HG03442 (cell line): ENCODE measurements at regions not wholly inside any gene's neighbourhood (a gene's known extent, or its start where the extent isn't known, plus 50 kb on each side); places are given as distances from the start of the nearest gene placed in this dataset.
"Not testable (repeated sequence)": the region's sequence is repeated elsewhere in the genome, so short reads cannot be mapped to it uniquely, and the experiment has no call there.

Experiments used
- ATAC-seq: cut with Tn5 transposase; IDR thresholded peaks from one replicate; pipeline ENCODE4 v1.9.1; 2021; ENCODE audit warnings: mild to moderate bottlenecking, moderate library complexity; ENCODE audit not compliant: unreplicated experiment

- ATAC-seq = no peak
Observed at GRCh38 chr5:158224253-158224652, 365.3 kb upstream of the CLINT1 start.

DNA sequence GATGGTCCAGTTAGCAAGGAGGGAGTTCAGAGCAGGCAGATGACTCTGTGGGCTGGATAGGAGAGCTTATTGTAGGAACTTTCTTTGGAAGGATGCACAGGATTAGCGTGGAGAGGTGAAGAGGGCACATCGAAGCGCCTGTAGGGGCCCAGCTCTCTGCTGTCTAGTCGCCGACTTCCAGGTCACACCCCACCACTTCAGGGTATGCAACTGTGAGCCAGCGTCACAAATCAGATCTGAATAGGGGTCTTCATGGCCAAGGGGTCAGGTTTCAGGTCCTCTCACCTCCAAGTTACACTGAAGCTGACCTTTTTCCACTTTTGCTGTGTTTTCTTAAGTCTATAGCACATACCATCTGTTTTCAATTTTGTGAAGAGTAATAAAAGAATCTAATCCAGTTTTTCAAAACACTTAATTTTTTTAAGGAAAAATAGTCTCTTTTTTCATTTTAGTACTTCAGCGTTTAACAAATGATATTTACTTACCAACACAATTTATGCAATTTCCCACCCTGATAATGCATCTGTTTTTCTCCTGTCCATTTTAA, 364.2 kb upstream of the CLINT1 start:
- ATAC-seq = no peak

- no peak for ATAC-seq
Observed at GRCh38 chr5:158212917-158213316, 354.0 kb upstream of the CLINT1 start.

GRCh38 chr5:158212237-158212636, 353.3 kb upstream of the CLINT1 start:
- no peak for ATAC-seq

- no peak for ATAC-seq
Observed at GRCh38 chr5:158209219-158209908, 350.4 kb upstream of the CLINT1 start.

DNA sequence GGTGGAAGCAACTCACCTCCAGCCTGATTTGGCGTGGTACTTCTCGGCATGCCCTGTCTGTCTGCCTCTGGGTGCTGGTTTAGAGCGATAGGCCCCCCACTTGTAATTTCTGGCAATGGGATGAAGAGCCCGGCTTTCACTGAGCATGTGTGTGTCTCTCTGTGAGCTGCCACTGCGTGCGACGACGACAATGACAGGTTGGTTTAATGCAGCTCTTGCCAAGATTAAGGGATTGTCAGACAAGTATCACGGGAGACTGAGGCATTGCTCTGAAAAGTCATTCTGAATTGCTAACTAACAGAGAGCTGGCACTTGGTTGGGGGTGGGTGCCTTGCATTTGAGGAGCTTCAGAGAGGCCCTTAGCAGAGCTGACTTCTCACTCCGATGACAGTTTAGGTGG, 348.8 kb upstream of the CLINT1 start:
- no peak for ATAC-seq

GRCh38 chr5:158205992-158206391, 347.0 kb upstream of the CLINT1 start:
- no peak for ATAC-seq

- no peak for ATAC-seq
Observed at GRCh38 chr5:158203261-158203660, 344.3 kb upstream of the CLINT1 start.

GRCh38 chr5:158202801-158203200, 343.9 kb upstream of the CLINT1 start:
- no peak for ATAC-seq

GRCh38 chr5:158200619-158201018, 341.7 kb upstream of the CLINT1 start:
- no peak for ATAC-seq

GRCh38 chr5:158198636-158199035, 339.7 kb upstream of the CLINT1 start:
- ATAC-seq = peak; percentile 99

DNA sequence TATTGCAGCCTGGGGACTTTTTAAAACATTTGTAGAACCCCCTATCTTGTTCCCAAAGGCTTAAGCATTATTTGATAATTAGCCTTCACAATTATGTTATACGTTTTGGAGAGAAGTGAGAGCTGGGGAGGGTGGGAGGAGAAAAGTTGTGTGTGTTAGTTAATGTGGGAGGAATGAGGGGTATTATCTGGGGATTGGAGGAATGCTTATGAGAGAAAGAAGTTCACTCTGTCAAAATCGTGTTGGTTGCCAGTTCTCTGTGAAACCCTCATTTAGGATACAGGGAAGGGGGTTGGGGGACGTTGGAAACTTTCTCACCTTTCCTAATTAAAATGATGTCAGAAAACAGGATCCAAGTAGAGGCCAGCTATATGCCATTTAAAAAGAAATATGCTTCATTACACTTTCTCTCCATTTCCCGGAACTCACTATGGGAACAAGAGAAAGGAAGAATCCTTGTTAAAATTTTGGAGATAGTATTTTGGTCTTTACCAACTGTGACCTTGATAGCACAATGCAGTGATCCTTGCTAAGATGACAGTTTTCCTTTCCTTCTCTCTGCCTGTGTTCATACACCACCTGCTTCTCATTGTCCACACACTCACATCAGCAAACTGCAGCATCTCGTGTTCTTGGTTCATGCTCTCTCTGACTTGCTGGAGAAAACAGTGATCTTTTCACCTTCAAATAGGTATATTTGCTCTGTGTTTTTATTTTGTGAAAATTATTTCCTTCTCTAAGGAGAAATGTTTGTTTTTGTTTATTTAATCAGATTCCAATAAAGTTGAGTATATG, 336.7 kb upstream of the CLINT1 start:
- no peak for ATAC-seq

- ATAC-seq = no peak
Observed at GRCh38 chr5:158194561-158194976, 335.6 kb upstream of the CLINT1 start.

DNA sequence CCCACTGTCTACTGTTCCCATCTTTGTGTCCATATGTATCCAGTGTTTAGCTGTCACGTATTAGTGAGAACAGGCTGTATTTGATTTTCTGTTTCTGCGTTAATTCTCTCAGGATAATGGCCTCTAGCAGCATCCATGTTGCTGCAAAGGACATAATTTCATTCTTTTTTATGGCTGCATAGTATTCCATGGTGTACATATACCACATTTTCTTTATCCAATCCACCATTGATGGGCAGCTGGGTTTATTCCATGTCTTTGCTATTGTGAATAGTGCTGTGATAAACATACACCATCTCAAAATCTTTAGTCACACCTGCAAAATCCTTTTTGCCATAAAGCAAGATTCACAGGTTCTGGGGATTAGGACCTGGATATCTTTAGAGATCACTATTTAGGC, 334.4 kb upstream of the CLINT1 start:
- ATAC-seq = not testable (repeated sequence)

DNA sequence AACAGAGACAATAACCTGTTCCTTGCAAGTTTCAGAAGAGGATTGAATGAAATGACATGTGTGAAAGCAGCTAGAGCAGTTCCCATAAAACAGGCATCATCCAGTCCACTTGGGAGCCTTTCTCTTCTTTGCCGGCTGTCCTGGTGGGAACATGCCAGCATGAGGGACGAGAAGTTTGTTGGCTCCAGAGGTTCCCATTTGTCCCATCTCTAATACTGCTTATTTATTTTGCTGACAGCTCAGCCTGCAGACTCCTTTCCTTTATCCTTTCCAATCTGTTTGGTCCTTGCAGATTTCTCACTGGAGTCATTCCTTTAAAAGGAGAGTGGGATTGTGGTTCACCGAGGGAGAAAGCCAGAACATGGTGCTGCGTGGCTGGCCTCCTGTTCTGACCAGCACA, 321.5 kb upstream of the CLINT1 start:
- no peak for ATAC-seq

DNA sequence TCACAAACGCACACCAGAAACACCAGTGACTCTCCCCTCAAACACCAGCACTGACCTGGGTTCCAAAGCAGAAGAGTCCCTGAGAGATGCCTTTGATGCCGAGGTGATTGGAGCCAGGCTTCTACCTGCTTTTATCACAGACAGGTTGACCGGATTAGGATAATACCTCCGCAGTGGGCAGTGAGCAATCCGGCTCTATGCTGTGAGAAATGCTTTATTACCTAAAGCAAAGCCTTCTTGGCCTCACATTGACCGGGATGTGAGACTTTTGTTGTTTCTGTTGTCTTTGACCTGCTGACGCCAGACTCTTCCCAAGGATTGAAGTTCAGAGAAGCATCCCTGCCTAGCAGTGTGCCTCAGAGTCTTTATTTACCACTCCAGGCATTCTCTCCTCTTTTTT, 320.3 kb upstream of the CLINT1 start:
- no peak for ATAC-seq

DNA sequence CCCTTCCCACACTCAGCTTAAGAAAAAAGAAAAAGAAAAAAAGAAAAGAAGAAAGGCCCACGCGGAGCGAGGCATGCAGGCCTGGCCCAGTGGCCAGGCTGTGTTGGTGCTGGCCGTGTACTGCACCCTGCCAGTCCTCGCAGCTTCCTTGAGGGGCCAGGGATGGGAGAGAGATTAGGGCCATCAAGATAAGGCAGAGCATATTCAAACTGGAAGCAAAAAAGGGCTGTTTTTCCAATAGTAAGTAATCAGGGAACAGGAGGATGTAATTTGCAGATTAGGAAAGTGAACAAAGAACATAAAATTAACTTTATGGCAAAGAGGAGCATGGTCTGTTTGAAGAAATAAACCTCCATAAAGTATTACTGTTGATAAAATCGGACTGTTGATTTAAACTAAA, 319.6 kb upstream of the CLINT1 start:
- no peak for ATAC-seq

DNA sequence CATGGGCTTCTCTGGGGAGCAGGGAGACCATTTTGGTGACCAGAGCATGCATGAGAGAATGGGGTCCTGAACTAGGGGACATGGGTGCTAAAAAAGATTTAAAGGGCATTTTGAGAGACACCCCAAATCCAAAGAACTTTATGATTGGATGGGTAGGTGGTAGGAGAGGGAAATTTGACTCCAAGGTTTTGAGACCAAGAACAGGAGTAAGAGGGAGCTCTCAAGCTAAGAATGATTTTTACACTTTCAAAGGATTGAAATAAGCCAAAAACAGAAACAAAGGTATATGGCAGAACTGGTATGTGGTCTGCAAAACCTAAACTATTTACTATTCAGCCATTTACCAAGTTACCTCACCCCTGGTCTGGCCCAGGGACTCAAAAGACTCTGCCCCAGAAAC, 318.2 kb upstream of the CLINT1 start:
- no peak for ATAC-seq

GRCh38 chr5:158175934-158176481, 317.1 kb upstream of the CLINT1 start:
- ATAC-seq = no peak

DNA sequence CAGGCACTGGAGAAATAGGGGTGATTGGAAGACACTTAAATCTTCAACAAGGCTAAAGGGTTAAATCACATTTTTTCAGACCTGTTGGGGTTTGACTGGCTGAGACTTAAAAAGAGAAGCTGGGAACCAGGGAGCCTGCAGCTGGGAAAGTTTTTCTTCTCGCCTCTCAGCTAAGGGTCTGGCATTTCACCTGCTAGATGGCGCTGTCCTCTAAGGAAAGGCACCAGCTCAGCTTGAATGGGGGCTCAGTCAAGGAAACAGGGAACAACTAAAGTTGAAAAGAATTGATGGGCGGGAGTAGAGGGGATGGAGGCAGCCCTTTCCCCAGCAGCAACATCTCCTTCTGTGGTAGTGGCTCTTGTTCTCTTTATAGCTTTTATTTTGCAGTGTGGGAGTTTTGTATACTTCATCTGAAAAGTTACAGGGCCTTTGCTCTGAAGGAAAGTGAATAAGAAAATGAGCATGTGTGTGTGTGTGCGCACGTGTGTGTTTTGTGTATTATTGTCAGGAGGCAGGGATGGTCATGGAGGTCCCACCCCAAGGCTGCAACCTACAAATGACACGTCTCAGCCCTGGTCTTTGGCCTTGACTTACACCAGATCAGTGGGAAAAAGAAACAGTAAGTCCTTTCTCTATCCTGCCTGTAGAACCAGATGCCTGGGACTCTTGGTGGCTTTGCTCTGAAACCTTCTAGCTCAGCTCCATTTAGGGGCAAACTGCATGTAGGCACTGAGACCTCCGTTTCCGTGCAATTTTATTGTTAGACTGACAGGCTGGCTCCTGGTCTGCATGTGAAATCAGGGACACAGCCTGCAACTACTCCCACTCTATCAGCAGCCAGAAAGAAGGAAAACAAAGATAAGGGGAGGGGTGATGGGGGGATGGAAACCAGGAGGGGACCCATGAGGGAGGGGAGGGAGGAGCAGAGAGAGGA, 316.2 kb upstream of the CLINT1 start:
- ATAC-seq = no peak

DNA sequence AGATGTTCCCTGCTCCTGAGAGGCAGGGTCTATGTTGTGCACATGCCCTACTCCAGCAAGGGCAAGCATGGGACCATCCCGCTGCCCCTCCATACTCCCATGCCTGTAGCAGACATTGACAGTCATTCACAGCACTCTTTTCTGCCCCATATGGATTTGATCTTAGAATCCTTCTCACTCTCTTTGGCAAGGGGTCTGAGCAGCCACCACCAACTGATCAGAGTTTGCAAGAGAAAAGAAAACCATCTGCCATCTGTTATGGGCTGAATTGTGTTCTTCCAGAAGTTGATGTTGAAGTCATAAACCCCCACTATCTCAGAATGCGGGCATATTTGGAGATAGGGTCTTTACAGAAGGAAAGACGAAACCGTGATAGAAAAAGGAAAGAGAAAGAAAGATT, 315.1 kb upstream of the CLINT1 start:
- no peak for ATAC-seq
